GM10248 (cell line): ENCODE measurements at regions not wholly inside any gene's neighbourhood (a gene's known extent, or its start where the extent isn't known, plus 50 kb on each side); places are given as distances from the start of the nearest gene placed in this dataset.

Experiments
- CTCF ChIA-PET: fragments of 300-600 bp; sonication (Branson Sonifier 250); formaldehyde crosslinking; extraction: SDS; loops from one replicate; lab custom pipeline; 2021; ENCODE audit warnings: antibody characterized with exemption; lab: Yijun Ruan, JAX
- POLR2A ChIA-PET: fragments of 350-650 bp; sonication (Branson Sonifier 250); formaldehyde crosslinking; extraction: SDS; loops from one replicate; lab custom pipeline; 2020; ENCODE audit warnings: antibody characterized with exemption; lab: Yijun Ruan, JAX
- DNase-seq: peaks from one replicate; pipeline ENCODE4 v3.0.0; 2012; ENCODE audit errors: extremely low spot score
- TF ChIP-seq, protein P1 (sequence below): IDR thresholded peaks from 2 replicates; pipeline ENCODE4 v1.5.1; 2012; ENCODE audit warnings: mild to moderate bottlenecking, low read depth; ENCODE audit errors: extremely low read depth, missing control alignments, control extremely low read depth

DNA sequence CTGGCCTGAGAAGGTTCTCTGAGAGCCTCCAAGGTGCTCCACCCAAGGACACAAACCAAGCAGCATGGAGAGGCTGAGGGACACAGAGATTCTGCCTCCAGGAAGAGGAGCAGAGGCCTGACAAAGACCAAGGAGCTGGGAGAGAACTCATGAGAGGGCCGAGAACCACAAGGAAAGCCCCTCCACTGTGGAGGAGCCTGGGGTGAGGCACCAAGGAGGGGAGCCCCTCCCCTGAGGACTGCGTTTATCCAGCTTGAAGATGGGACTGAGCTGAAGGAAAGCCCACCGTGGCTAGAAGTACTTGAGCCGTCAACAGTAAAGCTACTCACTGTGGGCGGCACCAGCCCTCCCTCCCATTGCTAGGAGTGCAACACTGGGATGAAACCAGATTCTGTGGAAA lies 63.1 kb upstream of the MEF2A start:
- DNase-seq, result no peak
- ChIA-PET POLR2A (interaction anchor here (0.9 to 1.6 kb wide), 2 partner anchors 9 to 11 kb away, joined by 3 to 15 read pairs; no protein-coding TSS in a partner anchor), CTCF (interaction anchor here (1.0 to 3.4 kb wide), 7 partner anchors 9 to 230 kb away, joined by 3 to 24 read pairs (median 5); no protein-coding TSS in a partner anchor)
- TF ChIP-seq, protein P1, sequence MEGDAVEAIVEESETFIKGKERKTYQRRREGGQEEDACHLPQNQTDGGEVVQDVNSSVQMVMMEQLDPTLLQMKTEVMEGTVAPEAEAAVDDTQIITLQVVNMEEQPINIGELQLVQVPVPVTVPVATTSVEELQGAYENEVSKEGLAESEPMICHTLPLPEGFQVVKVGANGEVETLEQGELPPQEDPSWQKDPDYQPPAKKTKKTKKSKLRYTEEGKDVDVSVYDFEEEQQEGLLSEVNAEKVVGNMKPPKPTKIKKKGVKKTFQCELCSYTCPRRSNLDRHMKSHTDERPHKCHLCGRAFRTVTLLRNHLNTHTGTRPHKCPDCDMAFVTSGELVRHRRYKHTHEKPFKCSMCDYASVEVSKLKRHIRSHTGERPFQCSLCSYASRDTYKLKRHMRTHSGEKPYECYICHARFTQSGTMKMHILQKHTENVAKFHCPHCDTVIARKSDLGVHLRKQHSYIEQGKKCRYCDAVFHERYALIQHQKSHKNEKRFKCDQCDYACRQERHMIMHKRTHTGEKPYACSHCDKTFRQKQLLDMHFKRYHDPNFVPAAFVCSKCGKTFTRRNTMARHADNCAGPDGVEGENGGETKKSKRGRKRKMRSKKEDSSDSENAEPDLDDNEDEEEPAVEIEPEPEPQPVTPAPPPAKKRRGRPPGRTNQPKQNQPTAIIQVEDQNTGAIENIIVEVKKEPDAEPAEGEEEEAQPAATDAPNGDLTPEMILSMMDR, result no peak

DNA sequence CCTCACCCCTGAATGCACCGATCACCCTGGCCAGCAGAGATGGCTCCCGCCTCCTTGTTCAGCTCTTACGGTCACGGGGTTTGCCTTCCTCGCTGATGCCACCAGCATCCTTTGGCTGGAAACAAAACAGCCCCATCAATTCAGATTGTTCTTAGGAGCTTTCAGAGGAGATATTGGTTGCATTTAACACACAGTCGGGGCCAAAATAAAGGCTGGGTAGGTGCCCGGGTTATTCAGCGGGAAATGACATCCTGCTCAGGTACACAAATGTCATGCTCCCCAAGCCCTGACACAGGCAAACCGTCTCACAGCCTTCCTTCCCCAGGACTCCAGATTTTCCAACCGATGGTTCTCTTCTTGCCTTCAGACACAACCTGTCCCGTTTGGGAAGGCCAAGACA lies 62.4 kb upstream of the MEF2A start:
- POLR2A ChIA-PET, result no interaction called here
- TF ChIP-seq, protein P1, result no peak
- CTCF ChIA-PET, result interaction anchor here (1.0 to 3.4 kb wide), 8 partner anchors 9 to 231 kb away, joined by 3 to 24 read pairs (median 6); no protein-coding TSS in a partner anchor
- DNase-seq, result no peak

DNA sequence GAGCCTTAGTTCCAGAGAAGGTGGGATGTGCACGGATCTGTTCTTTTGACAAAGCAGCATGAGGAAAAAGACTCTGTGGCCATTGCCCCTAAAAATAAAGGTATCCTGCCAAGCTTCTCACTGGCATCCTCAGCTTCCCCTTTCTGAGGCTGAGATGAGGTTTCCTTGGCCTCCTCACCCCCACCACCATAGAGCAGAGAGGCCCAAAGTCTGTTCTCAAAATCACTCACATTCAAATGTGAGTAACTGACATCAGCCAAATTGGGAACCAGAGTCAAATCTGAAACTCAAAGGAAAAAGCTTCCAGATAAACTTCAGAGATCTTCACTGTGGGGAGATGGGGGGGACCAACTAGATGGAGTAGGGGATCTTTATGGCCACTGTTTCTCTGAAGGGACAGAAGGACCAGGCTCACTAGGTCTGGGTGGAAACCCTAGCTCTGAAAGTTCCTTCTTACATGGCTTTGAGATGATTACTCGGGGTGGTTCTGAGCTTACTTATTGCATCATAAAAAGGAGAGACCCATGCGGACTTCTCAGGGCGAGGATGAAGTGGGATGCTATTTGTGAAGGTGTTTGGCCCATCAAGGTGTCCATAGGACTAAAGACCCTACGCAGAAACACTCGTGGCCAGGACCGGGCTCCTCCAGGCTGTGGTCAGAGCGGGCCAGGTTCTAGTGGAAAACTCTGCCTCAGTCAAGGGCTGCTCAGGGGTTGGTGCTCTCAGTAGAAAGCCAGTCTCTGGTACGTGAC lies 61.5 kb upstream of the MEF2A start:
- CTCF ChIA-PET, result interaction anchor here (0.7 to 3.4 kb wide), 13 partner anchors 8 to 231 kb away, joined by 3 to 24 read pairs (median 4); no protein-coding TSS in a partner anchor
- DNase-seq, result peak; percentile 50
- TF ChIP-seq, protein P1, result no peak
- POLR2A ChIA-PET, result interaction anchor here (0.6 to 1.0 kb wide), 2 partner anchors 9 to 69 kb away, joined by 3 to 5 read pairs; no protein-coding TSS in a partner anchor

DNA sequence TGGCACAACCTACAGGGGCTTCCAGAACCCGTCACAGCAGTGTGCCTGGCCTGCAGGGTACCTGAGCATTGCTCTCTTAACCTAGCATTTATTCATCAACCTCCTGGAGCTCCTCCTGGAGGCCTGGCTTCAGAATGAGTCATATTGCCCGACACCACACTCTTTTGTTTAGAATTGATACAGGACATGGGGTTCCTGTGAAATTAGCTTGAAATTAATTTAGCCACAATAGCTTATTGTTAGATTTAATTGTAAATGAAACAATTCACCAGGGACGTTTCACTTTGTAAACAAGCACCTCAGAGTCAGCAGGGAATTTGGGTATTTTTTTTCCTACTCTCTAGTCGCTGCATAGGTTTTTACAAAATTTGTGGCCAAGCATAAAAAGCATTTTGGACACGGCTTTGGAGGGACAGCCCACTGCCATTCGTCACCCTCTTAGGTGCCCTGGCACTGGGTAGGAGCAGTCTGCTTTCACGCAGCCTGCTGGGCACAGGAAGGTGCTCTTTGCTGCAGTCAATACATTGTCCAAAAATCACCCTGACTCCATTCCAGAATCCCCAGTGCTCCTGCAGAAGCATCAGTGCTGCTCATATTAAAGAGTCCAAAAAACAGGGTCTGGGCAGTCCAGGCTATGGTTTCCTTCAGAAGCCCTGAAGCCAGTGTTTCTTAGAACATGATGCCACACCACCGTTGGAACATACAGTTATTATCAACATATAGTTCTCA lies 60.8 kb upstream of the MEF2A start:
- DNase-seq, result peak; percentile 49
- POLR2A ChIA-PET, result interaction anchor here (0.6 to 1.0 kb wide), 2 partner anchors 8 to 68 kb away, joined by 3 to 5 read pairs; no protein-coding TSS in a partner anchor
- CTCF ChIA-PET, result interaction anchor here (1.0 to 3.4 kb wide), 11 partner anchors 8 to 232 kb away, joined by 3 to 24 read pairs (median 4); no protein-coding TSS in a partner anchor
- TF ChIP-seq, protein P1, result peak; percentile 32

DNA sequence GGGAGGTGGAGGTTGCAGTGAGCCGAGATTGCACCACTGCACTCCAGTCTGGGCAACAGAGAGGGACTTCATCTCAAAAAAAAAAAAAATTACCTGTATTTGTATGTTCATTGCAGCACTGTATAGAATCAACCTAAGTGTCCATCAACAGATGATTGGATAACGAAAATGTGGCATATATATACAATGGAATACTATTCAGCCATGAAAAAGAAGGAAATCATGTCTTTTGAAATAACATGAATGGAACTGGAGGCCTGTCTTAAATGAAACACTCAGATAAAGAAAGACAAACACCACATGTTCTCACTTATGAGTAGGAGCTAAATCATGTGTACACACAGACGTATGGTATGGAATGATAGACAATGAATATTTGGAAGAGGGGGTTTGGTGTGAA lies 59.4 kb upstream of the MEF2A start:
- DNase-seq, result no peak
- TF ChIP-seq, protein P1, result no peak
- ChIA-PET POLR2A (no interaction called here), CTCF (interaction anchor here (1.5 to 2.5 kb wide), 2 partner anchors 75 to 198 kb away, joined by 4 to 16 read pairs; no protein-coding TSS in a partner anchor)

DNA sequence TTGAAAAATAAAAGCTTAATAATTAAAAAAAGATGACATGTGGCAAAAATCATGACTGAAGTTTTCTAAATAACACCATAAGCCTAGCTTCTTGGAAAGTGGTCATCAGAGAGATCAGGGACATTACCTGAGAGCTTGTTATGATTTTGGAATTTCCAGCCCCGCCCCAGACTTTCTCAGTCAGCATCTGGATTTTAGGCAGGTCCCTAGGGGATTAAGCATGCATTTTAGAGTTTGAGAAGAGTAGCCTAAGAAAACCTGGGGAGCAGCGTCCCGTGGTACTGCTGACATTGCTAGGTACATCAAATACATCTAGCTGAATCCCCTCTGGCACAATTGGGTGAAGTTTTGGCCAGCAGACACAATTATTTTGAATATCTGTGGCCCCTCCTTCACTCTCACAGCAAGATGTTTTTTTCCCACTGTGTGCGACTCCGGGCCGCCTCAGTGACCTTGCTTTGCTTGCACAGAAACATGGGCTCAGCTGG lies 58.7 kb upstream of the MEF2A start:
- TF ChIP-seq, protein P1, result no peak
- no peak for DNase-seq
- ChIA-PET POLR2A (interaction anchor here (1.2 kb wide), 1 partner anchor 59 kb away, joined by 3 read pairs; the partner anchor contains the start of gene MEF2A), CTCF (interaction anchor here (0.9 to 2.5 kb wide), 7 partner anchors 8 to 197 kb away, joined by 3 to 16 read pairs (median 4); no protein-coding TSS in a partner anchor)
